Fibroblast of the aortic adventitia (primary cell): ENCODE measurements at regions not wholly inside any gene's neighbourhood (a gene's known extent, or its start where the extent isn't known, plus 50 kb on each side); places are given as distances from the start of the nearest gene placed in this dataset.
"Not testable (repeated sequence)": the region's sequence is repeated elsewhere in the genome, so short reads cannot be mapped to it uniquely, and the experiment has no call there.

Experiments used
- DNase-seq: peaks from one replicate; pipeline ENCODE4 v3.0.0-alpha.2; 2010; ENCODE audit warnings: low read depth
- H3K4me3 ChIP-seq: 2 replicates; pipeline ENCODE4 v1.5.1; 2011; ENCODE audit warnings: low read depth, mild to moderate bottlenecking, control low read depth, low read length, moderate library complexity
- TF ChIP-seq, protein P1 (sequence below): IDR thresholded peaks from 2 replicates; pipeline ENCODE4 v1.5.1; 2011; ENCODE audit warnings: mild to moderate bottlenecking, low read length, control low read depth, inconsistent platforms; ENCODE audit not compliant: insufficient read depth

DNA sequence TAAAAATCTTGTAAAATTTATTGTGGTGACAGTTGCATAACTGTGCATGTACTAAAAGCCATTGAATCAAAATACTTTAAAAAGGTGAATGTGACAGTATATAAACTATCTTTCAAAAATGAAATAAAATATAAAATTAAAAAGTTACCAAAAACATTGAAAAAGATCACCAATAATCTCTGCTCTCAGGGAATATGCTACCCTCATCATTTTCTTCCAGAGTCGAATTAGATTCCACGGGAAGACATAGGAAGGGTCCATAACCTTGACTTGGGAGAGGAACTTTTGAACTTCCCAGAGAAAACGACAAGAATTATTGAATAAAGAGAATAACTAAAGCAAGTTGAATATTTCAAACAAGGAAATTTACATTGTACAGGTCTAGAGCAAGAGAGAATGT, 649.5 kb downstream of the NUP35 start:
- no peak for DNase-seq
- H3K4me3 ChIP-seq, result no peak overlapping the region
- TF ChIP-seq, protein P1, sequence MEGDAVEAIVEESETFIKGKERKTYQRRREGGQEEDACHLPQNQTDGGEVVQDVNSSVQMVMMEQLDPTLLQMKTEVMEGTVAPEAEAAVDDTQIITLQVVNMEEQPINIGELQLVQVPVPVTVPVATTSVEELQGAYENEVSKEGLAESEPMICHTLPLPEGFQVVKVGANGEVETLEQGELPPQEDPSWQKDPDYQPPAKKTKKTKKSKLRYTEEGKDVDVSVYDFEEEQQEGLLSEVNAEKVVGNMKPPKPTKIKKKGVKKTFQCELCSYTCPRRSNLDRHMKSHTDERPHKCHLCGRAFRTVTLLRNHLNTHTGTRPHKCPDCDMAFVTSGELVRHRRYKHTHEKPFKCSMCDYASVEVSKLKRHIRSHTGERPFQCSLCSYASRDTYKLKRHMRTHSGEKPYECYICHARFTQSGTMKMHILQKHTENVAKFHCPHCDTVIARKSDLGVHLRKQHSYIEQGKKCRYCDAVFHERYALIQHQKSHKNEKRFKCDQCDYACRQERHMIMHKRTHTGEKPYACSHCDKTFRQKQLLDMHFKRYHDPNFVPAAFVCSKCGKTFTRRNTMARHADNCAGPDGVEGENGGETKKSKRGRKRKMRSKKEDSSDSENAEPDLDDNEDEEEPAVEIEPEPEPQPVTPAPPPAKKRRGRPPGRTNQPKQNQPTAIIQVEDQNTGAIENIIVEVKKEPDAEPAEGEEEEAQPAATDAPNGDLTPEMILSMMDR, result no peak

DNA sequence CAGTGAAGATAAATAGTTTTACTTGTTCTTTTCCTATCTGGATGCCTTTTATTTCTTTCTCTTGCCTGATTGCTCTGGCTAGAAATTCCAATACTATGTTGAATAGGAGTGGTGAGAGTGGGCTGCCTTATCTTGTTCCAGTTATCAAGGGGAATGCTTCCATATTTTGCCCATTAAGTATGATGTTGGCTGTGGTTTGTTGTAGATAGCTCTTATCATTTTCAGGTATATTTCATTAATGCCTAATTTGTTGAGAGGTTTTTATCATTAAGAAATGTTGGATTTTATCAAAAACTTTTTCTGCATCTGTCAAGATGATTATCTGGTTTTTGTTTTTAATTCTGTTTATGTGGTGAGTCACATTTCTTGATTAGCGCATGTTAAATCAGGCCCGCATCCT, 655.8 kb downstream of the NUP35 start:
- TF ChIP-seq, protein P1, result no peak
- no peak overlapping the region for H3K4me3 ChIP-seq
- no peak for DNase-seq

DNA sequence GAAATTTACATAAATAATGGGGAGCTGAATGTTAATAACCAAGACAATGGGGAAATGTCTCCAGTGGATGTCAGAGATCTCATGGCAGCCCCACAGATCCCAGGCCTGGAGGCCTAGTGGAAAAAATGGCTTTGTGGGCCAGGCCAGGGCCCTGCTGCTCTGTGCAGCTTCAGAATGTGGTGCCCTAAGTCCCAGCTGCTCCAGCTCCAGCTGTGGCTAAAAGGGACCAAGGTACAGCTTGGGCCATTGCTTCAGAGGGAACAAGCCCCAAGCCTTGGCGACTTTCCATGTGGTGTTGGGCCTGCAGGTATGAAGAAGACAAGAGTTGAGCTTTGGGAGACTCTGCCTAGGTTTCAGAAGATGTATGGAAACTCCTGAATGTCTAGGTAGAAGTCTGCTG, 658.2 kb downstream of the NUP35 start:
- H3K4me3 ChIP-seq, result no peak overlapping the region
- DNase-seq, result no peak
- TF ChIP-seq, protein P1, result no peak

DNA sequence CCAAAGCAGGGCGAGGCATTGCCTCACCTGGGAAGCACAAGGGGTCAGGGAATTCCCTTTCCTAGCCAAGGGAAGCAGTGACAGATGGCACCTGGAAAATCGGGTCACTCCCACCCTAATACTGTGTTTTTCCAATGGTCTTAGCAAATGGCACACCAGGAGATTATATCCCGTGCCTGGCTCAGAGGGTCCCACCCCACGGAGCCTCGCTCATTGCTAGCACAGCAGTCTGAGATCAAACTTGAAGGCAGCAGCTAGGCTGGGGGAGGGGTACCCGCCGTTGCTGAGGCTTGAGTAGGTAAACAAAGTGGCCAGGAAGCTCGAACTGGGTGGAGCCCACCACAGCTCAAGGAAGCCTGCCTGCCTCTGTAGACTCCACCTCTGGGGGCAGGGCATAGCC, 664.6 kb downstream of the NUP35 start:
- not testable (repeated sequence) for DNase-seq, H3K4me3 ChIP-seq

DNA sequence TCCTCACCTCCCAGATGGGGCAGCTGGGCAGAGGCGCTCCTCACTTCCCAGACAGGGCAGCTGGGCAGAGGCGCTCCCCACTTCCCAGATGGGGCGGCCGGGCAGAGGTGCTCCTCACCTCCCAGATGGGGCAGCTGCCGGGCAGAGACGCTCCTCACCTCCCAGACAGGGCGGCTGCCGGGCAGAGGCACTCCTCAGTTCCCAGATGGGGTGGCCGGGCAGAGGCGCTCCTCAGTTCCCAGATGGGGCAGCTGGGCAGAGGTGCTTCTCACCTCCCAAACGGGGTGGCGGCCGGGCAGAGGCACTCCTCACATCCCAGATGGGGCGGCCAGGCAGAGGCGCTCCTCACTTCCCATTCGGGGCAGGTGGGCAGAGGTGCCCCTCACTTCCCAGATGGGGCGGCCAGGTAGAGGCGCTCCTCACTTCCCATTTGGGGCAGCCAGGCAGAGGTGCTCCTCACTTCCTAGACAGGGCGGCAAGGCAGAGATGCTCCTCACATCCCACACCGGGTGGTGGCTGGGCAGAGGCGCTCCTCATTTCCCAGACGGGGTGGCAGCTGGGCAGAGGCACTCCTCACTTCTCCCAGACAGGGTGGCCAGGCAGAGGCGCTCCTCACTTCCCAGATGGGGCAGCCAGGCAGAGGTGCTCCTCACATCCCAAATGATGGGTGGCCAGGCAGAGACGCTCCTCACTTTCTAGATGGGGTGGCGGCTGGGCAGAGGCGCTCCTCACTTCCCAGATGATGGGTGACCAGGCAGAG, 668.1 kb downstream of the NUP35 start:
- not testable (repeated sequence) for DNase-seq, H3K4me3 ChIP-seq

DNA sequence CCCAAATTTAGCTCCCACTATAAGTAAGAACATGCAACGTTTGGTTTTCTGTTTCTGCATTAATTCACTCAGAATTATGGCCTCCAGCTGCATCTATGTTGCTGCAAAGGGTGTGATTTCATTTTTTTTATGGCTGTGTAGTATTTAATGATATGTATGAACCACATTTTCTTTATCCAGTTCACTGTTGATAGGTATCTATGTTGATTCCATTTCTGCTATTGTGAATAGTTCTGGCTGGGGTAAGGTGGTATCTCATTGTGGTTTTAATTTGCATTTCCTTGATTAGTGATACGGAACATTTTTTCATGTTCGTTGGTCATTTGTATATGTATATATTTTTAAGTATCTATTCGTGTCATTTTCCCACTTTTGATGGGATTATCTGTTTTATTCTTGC, 674.3 kb downstream of the NUP35 start:
- TF ChIP-seq, protein P1, result no peak

DNA sequence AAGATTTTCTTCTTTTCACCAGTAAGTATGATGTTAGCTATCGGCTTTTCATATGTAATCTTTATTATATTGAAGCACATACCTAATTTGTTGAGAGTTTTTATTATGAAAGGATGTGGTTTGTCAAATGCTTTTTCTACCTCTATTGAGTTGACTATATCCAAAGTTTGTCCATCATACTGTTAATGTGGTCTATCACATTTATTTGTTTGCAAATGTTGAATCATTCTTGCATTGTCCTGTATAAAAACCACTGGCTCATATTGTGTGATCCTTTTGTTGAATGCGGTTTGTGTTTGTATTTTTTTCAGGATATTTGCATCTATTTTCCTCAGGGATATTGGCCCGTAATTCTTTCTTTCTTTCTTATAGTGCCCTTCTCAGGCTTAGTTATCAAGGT, 675.5 kb downstream of the NUP35 start:
- no peak overlapping the region for H3K4me3 ChIP-seq
- TF ChIP-seq, protein P1, result no peak
- no peak for DNase-seq

More for the DNA sequence above, 674.3 kb downstream of the NUP35 start:
- no peak overlapping the region for H3K4me3 ChIP-seq
- no peak for DNase-seq

DNA sequence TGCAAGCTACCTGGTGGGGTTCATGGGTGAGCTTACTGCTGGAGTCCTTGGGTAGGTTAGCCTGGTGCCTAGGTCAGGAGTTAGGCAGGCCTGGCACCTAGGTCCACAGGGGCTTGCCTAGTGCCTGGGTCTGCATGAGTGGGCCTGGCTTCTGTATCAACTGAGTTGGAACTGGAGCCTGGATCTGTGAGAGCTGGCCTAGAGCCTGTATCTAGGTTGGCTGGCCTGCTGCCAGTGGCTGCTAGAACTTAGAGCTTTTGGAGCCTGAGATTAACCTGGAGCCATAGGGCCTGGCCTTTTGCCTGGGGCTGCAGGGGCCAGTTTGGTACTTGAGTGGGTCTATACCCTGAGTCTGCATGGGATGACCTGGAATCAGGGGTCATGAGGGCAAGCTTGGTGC, 679.4 kb downstream of the NUP35 start:
- no peak overlapping the region for H3K4me3 ChIP-seq
- DNase-seq, result no peak
- TF ChIP-seq, protein P1, result no peak
